Endothelial cell of umbilical vein (primary cell): ENCODE measurements at regions not wholly inside any gene's neighbourhood (a gene's known extent, or its start where the extent isn't known, plus 50 kb on each side); places are given as distances from the start of the nearest gene placed in this dataset.

Experiments
- BruUV-seq: library from RNA; stranded (reverse); fragments of 400-500 nt; replicated peaks from 2 replicates; lab custom pipeline; 2021; lab: Mats Ljungman, UMichigan
- CTCF ChIA-PET: fragments of 300-600, 350-600 bp; sonication (Branson Sonifier 250); formaldehyde crosslinking; loops from one replicate; lab custom pipeline; 2021; ENCODE audit warnings: antibody characterized with exemption, inconsistent platforms; lab: Charles Lee
- POLR2A ChIA-PET: fragments of 300-600, 350-600 bp; sonication (Branson Sonifier 250); formaldehyde crosslinking; loops from one replicate; lab custom pipeline; 2021; ENCODE audit warnings: antibody characterized with exemption, inconsistent platforms; lab: Charles Lee
- DNase-seq: peaks from one replicate; pipeline ENCODE4 v3.0.0-alpha.2; 2011; ENCODE audit warnings: low read depth, low spot score
- FAIRE-seq: peaks from 2 replicates; lab custom pipeline; 2011; peaks lifted over from hg19 to GRCh38; lab: Jason Lieb, UNC
- H2AFZ ChIP-seq: 2 replicates; pipeline ENCODE4 v1.6.0; 2012; ENCODE audit warnings: low read depth, low read length, control low read depth, inconsistent platforms
- H3K27ac ChIP-seq: 2 replicates; pipeline ENCODE4 v1.5.1; 2011; ENCODE audit warnings: low read depth, mild to moderate bottlenecking, control low read depth, low read length, moderate library complexity; ENCODE audit not compliant: insufficient read depth
- H3K27me3 ChIP-seq, 2 experiments: 2 replicates each; pipeline versions ENCODE4 v1.6.0 to v1.6.1; 2011; ENCODE audit warnings: low read length in 2 of 2, mixed read lengths in 1 of 2; ENCODE audit not compliant: control insufficient read depth in 2 of 2, insufficient read depth in 2 of 2
- H3K36me3 ChIP-seq, 2 experiments: 2 replicates in 1 of 2; 3 replicates in 1 of 2; pipeline ENCODE4 v1.5.1; 2011; ENCODE audit warnings: low read length in 2 of 2, mild to moderate bottlenecking in 1 of 2, moderate library complexity in 1 of 2; ENCODE audit not compliant: control insufficient read depth in 2 of 2, insufficient read depth in 2 of 2; ENCODE audit errors: extremely low read depth in 1 of 2
- H3K4me1 ChIP-seq: 3 replicates; pipeline ENCODE4 v1.5.1; 2011; ENCODE audit warnings: mild to moderate bottlenecking, low read length; ENCODE audit not compliant: control insufficient read depth, insufficient read depth; ENCODE audit errors: extremely low read depth
- H3K4me2 ChIP-seq: 2 replicates; pipeline ENCODE4 v1.6.1; 2011; ENCODE audit warnings: low read length, control low read depth, mixed read lengths; ENCODE audit not compliant: insufficient read depth
- H3K4me3 ChIP-seq, 3 experiments: fragments of 200-600 bp in 1 of 3; sonication (generic), shearing (Covaris generic) in 1 of 3; replicated peaks in 1 of 3; 2 replicates each; pipeline ENCODE4 v1.5.1; 2011 to 2016; ENCODE audit warnings: control low read depth in 3 of 3, low read length in 3 of 3, mild to moderate bottlenecking in 2 of 3, inconsistent platforms in 1 of 3, low read depth in 1 of 3, moderate library complexity in 1 of 3; ENCODE audit not compliant: insufficient read depth in 1 of 3
- H3K79me2 ChIP-seq: 2 replicates; pipeline ENCODE4 v1.6.0; 2012; ENCODE audit warnings: low read length, inconsistent platforms; ENCODE audit not compliant: control insufficient read depth, insufficient read depth
- H3K9ac ChIP-seq: replicated peaks from 2 replicates; pipeline ENCODE3; 2011; ENCODE audit warnings: low read length, control low read depth; ENCODE audit not compliant: insufficient read depth; ENCODE audit errors: extremely low read depth
- H3K9me1 ChIP-seq: replicated peaks from 3 replicates; pipeline ENCODE4 v1.6.0; 2011; ENCODE audit warnings: mild to moderate bottlenecking, low read length; ENCODE audit not compliant: control insufficient read depth, insufficient read depth; ENCODE audit errors: extremely low read depth
- H3K9me3 ChIP-seq: replicated peaks from 2 replicates; pipeline ENCODE4 v1.5.1; 2012; ENCODE audit warnings: low read length, inconsistent platforms; ENCODE audit not compliant: control insufficient read depth, insufficient read depth
- H4K20me1 ChIP-seq: replicated peaks from 2 replicates; pipeline ENCODE3; 2011; ENCODE audit warnings: mild to moderate bottlenecking, low read length; ENCODE audit not compliant: control insufficient read depth, insufficient read depth; ENCODE audit errors: extremely low read depth
- EZH2 ChIP-seq: IDR thresholded peaks from 2 replicates; pipeline ENCODE4 v1.6.1; 2012; ENCODE audit warnings: borderline replicate concordance, low read depth, mild to moderate bottlenecking, moderate library complexity, low read length, inconsistent platforms; ENCODE audit not compliant: severe bottlenecking
- FOS ChIP-seq: IDR thresholded peaks from 2 replicates; pipeline ENCODE4 v1.6.1; 2011; ENCODE audit warnings: mild to moderate bottlenecking, low read length, moderate library complexity, borderline replicate concordance; ENCODE audit not compliant: insufficient read depth
- GATA2 ChIP-seq: IDR thresholded peaks from 2 replicates; pipeline ENCODE4 v1.7.0; 2011; ENCODE audit warnings: low read depth, mild to moderate bottlenecking, moderate library complexity, mixed read lengths, low read length; ENCODE audit not compliant: insufficient read length, insufficient read depth
- JUN ChIP-seq: IDR thresholded peaks from 2 replicates; pipeline ENCODE4 v1.6.1; 2011; ENCODE audit warnings: borderline replicate concordance, low read depth; ENCODE audit not compliant: insufficient read length, insufficient read depth
- MYC ChIP-seq: IDR thresholded peaks from one replicate; pipeline ENCODE4 v1.6.1; 2011; ENCODE audit warnings: mild to moderate bottlenecking, low read depth, low read length
- POLR2A ChIP-seq: IDR thresholded peaks from 2 replicates; pipeline ENCODE4 v1.6.1; 2012; ENCODE audit warnings: low read depth, mild to moderate bottlenecking, control low read depth, low read length
- POLR2AphosphoS5 ChIP-seq: IDR thresholded peaks from 2 replicates; pipeline ENCODE4 v1.6.1; 2012; ENCODE audit warnings: low read depth, mild to moderate bottlenecking, control low read depth, low read length, moderate library complexity; ENCODE audit not compliant: insufficient read depth
- dilution Hi-C: fragments of 300-500 bp; cut with MboI; formaldehyde crosslinking; loops from one replicate; pipeline ENCODE4 v1.15.0; 2019; ENCODE audit warnings: low sequenced_read_pairs; ENCODE audit not compliant: extremely low pct_ligation_motif_present
- intact Hi-C: fragments of 100-400 bp; cut with micrococcal nuclease; formaldehyde crosslinking; loops from one replicate; pipeline ENCODE4 v1.10.0; 2022
- TF ChIP-seq, protein P1 (sequence below): IDR thresholded peaks from 2 replicates; pipeline ENCODE4 v1.6.1; 2011; ENCODE audit not compliant: insufficient read depth, insufficient read length
- TF ChIP-seq, protein P2 (sequence below), 2 donors: IDR thresholded peaks; 1 replicate in 1 of 2; 2 replicates in 1 of 2; pipeline ENCODE4 v1.5.1; 2011; ENCODE audit warnings: low read length in 2 of 2, mild to moderate bottlenecking in 2 of 2, moderate library complexity in 2 of 2, control low read depth in 1 of 2, inconsistent platforms in 1 of 2, low read depth in 1 of 2; ENCODE audit not compliant: insufficient read depth in 1 of 2; ENCODE audit errors: extremely low read depth in 1 of 2

DNA sequence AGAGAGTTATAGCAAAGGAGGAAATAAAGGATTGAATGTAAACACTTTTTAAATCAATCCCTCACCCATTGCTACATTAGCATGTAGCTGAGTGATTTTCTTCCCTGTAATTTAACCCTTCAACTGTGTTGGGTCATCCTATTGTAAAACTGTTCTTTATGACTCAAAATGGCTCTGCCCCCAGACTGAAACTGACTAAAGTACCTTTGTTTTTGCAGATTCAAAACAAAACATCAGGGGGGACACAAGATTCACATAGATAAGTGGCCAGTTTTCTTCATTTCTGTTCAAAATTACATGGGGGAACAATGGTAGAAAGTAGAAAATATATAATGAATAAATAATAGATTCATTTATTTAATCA, 268.4 kb downstream of the IGSF11 start:
- H3K9ac ChIP-seq: no peak overlapping the region
- TF ChIP-seq, protein P1, sequence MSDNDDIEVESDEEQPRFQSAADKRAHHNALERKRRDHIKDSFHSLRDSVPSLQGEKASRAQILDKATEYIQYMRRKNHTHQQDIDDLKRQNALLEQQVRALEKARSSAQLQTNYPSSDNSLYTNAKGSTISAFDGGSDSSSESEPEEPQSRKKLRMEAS: no peak
- TF ChIP-seq POLR2A (no peak), FOS (no peak), MYC (no peak), JUN (no peak), POLR2AphosphoS5 (no peak), GATA2 (no peak), EZH2 (no peak)
- TF ChIP-seq, protein P2, sequence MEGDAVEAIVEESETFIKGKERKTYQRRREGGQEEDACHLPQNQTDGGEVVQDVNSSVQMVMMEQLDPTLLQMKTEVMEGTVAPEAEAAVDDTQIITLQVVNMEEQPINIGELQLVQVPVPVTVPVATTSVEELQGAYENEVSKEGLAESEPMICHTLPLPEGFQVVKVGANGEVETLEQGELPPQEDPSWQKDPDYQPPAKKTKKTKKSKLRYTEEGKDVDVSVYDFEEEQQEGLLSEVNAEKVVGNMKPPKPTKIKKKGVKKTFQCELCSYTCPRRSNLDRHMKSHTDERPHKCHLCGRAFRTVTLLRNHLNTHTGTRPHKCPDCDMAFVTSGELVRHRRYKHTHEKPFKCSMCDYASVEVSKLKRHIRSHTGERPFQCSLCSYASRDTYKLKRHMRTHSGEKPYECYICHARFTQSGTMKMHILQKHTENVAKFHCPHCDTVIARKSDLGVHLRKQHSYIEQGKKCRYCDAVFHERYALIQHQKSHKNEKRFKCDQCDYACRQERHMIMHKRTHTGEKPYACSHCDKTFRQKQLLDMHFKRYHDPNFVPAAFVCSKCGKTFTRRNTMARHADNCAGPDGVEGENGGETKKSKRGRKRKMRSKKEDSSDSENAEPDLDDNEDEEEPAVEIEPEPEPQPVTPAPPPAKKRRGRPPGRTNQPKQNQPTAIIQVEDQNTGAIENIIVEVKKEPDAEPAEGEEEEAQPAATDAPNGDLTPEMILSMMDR (IDR thresholded peaks at IDR 0.05; ENCODE audit: extremely low read depth in 1 of 2, insufficient read depth in 1 of 2, low read depth in 1 of 2, low read length in 2 of 2): no peak
- ChIA-PET POLR2A (no interaction called here), CTCF (no interaction called here)
- H3K9me3 ChIP-seq: no peaks in the 10 kb centered on the region
- no peak overlapping the region for H2AFZ ChIP-seq
- no peaks in the 10 kb centered on the region for H3K4me1 ChIP-seq
- no peak overlapping the region for H3K4me2 ChIP-seq
- no peaks in the 10 kb centered on the region for H4K20me1 ChIP-seq
- no peak overlapping the region for H3K27ac ChIP-seq
- no peaks in the 10 kb centered on the region for H3K9me1 ChIP-seq
- dilution Hi-C loops (no loop called here), intact Hi-C loops (no loop called here)
- no peak for DNase-seq
- FAIRE-seq: no peak
- H3K27me3 ChIP-seq: no peaks in the 10 kb centered on the region
- H3K36me3 ChIP-seq: no peaks in the 10 kb centered on the region
- no peak overlapping the region for H3K4me3 ChIP-seq
- no TSS peak for BruUV-seq
- H3K79me2 ChIP-seq: no peaks in the 10 kb centered on the region
